ENCODE measurements at regions not wholly inside any gene's neighbourhood (a gene's known extent, or its start where the extent isn't known, plus 50 kb on each side); places are given as distances from the start of the nearest gene placed in this dataset.
"Not testable (repeated sequence)": the region's sequence is repeated elsewhere in the genome, so short reads cannot be mapped to it uniquely, and the experiment has no call there.

DNA sequence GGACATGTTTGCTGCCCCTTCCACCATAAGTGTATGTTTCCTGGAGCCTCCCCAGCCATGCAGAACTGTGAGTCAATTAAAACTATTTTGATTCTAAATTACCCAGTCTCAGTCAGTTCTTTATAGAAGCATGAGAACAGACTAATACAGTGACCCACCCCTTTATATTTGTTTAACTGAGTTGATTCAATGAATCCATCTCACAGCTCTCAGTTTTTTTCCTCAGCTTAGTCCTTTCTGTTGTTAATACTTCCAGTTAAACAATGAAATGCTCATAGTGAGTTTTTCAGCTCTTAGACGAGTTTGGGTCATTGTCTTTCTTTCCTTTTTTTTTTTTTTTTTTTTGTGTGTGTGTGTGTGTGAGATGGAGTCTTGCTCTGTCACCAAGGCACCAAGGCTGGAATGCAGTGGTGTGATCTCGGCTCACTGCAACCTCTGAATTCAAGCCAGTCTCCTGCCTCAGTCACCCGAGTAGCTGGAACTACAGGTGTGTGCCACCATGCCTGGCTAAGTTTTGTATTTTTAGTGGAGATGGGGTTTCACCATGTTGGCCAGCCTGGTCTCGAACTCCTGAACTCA lies 627.4 kb downstream of the SPATA31A7 start:
- DNase-seq (ENCODE audit: low read depth) = not testable (repeated sequence)

DNA sequence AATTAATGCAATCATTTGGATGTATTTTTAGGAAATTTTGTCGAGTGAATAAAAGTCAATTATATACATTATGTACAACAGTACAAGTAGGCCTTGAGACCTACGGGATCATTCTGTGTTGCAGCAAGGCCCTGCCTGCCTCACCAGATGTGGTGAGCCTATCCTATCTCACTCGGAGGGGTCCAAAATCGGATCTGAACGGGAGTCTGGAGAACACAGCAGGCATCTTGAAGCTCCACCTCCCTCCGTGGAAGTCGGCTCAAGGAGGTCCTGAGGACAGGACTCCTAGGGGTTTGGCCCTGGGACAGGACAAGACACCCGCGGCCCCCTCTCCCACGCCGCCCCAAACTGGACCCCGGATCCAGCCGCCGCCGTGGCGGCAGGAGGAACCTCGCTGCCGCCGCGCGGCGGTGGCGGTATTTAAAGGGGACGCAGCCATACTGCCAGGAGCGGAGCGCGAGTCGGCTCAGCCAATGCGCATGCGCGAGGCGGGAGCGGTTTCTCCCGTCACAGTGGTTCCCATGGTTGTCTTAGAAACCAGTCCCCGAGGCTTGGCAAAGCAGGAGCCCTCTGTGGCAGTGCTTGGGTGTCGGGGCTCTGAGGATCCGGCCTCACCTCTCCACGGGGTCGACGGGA lies 663.9 kb downstream of the SPATA31A7 start:
- peak; percentile 76 for DNase-seq (ENCODE audit: low read depth)

DNA sequence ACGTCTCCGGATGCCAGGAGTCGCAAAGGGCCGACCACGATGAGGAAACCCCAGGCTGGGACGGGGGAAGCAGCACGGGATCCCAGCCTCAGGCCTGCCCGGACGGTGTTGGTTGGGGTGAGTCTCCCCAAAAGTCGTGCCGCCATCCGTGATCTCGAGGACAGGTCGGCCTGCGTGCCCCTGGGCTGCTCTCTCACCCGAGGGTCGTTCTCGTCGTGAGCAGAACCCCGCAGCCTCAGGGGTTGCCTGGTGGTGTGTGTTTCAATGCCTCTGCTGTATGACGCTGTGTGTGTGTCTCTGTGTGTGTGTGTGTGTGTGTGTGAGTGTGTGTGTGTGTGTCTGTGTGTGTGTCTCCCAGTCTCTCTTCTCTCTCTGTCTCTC lies 664.4 kb downstream of the SPATA31A7 start:
- DNase-seq (ENCODE audit: low read depth) = not testable (repeated sequence)

DNA sequence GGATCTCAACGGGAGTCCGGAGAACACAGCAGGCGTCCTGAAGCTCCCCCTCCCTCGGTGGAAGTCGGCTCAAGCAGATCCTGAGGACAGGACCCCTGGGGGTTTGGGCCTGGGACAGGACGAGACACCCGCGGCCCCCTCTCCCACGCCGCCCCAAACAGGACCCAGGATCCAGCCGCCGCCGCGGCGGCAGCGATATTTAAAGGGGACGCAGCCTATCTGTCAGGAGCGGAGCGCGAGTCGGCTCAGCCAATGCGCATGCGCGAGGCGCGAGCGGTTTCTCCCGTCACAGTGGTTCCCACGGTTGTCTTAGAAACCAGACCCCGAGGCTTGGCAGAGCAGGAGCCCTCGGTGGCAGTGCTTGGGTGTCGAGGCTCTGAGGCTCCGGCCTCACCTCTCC lies 666.4 kb downstream of the SPATA31A7 start:
- DNase-seq (ENCODE audit: low read depth) = not testable (repeated sequence)

DNA sequence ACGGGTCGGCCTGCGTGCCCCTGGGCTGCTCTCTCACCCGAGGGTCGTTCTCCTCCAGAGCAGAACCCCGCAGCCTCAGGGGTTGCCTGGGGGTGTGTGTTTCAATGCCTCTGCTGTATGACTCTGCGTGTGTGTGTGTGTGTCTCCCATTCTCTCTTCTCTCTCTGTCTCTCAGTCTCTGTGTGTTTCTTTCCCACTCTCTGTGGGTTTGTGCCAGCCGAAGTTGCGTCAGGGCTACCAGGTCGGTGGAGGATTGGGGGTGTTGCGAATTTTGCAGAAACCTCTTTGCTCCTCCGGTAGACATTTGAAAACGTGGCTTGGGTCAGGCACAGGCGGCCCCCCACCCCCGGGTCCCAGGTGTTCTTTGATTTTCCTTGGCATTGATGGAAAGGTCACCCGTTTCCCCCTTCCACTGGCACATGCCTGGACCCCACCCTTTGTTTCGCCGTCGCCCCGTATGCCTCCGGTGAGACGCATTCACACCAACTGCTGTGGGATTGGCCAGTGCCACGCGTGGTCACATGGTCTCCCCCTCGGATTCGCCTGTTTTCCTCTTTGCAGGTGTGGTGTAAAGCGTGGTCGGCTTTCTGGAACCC lies 667.1 kb downstream of the SPATA31A7 start:
- DNase-seq (ENCODE audit: low read depth) = not testable (repeated sequence)

DNA sequence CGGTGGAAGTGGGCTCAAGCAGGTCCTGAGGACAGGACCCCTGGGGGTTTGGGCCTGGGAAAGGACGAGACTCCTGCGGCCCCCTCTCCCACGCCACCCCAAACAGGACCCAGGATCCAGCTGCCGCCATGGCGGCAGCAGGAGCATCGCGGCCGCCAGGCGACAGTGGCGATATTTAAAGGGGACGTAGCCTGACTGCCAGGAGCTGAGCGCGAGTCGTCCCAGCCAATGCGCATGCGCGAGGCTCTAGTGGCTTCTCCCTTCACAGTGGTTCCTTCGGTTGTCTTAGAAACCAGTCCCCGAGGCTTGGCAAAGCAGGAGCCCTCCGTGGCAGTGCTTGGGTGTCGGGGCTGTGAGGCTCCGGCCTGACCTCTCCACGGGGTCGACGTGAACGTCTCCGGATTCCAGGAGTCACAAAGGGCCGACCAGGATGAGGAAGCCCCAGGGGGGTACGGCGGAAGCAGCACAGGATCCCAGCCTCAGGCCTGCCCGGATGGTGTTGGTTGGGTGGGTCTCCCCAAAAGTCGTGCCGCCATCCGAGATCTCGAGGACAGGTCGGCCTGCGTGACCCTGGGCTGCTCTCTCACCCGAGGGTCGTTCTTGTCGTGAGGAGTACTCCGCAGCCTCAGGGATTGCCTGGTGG lies 668.0 kb downstream of the SPATA31A7 start:
- not testable (repeated sequence) for DNase-seq (ENCODE audit: low read depth)

DNA sequence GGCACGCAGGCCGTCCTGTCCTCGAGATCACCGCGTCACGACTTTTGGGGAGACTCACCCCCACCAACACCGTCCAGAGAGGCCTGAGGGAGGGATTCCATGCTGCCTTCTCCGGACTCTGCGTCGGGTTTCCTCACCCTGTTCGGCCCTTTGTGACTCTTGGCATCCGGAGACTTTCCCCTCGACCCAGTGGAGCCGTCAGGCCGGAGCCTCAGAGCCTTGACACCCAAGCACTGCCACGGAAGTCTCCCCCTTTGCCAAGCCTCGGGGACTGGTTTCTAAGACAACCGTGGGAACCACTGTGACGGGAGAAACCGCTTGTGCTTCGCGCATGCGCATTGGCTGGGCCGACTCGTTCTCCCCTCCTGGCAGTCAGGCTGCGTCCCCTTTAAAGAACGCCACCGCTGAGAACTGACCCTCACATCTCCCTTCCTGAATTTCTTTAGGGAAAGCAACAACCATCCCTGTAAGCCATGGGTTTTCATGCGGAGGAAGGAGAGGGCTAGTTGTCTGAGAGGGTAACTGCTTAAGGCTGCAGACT lies 672.7 kb downstream of the SPATA31A7 start:
- DNase-seq (ENCODE audit: low read depth) = peak; percentile 22

DNA sequence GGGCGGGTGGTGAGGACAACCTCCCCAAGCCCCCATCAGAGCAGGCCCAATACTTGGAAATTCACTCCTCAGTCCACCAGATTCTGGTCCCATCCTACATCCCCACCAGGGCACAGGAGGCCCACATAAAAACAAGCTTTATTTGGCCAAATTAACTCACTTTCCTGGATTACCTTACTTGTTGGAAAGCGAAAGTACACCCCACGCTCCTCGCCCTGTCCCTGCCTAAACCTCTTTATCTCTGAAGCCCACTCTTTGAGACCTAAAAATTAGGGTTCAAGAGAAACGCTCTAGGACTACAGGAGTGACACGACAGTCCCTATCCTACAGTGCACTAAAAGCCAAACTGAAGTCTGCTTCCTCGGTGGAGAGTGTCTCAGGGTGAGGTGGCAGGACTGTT lies 674.6 kb downstream of the SPATA31A7 start:
- DNase-seq (ENCODE audit: low read depth) = not testable (repeated sequence)

DNA sequence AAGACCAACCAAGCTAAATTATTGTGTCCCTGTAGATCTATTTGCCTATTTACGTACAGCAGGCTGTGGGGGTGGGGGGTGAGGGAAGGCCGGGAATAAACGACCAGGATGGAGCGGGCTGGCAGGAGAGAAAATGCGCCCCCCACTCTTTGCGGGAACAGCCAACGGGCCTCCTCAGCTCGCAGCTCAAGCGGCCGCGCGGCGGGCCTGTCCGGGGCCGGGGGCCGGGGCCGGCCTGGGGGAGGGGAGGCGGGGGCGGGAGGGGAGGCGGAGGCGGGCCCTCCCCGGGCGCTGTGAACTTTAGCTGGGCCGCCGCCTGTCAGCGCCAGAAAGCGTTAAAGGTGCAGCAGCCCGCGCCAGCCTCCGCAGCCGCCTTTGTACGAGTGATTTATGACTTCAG lies 679.1 kb downstream of the SPATA31A7 start:
- not testable (repeated sequence) for DNase-seq (ENCODE audit: low read depth)

DNA sequence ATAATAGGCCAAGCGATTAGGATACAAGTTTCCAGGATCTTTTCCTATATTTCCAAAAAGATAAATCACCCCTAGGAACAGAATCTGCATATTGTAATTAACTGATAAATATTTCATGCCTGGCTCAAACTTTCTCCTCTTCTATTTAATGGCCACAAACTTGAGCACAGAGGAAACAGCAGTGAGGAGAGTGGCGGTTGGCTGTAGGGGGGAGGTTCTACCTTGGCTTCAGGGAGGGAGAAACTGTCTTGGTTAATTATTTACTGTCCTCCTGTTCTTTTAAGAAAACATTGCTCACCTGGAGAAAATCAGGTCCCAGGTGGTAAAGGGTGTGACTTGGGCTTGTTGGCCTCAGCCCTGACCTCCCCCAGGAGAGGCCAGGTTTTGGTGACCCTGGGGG lies 682.5 kb downstream of the SPATA31A7 start:
- DNase-seq (ENCODE audit: low read depth) = not testable (repeated sequence)

Data from stimulated activated CD8-positive, alpha-beta memory T cell treated with anti-CD3 and anti-CD28 coated beads, Interleukin-15, amount 100 ng/mL, for 1 hour (primary cell).